NCI-H2171 treated with DMSO at 0.1 percent for 48 hours (cell line): ENCODE measurements at regions not wholly inside any gene's neighbourhood (a gene's known extent, or its start where the extent isn't known, plus 50 kb on each side); places are given as distances from the start of the nearest gene placed in this dataset.

Experiments
- DNase-seq: peaks from one replicate; lab custom pipeline; 2025; lab: John Stamatoyannopoulos, UW

GRCh38 chr3:36269274-36269673 lies 111.0 kb upstream of the STAC start:
- no peak for DNase-seq

GRCh38 chr3:36282766-36283165 lies 97.5 kb upstream of the STAC start:
- no peak for DNase-seq

- no peak for DNase-seq
Observed at GRCh38 chr3:36295296-36295695, 85.0 kb upstream of the STAC start.

GRCh38 chr3:36297195-36297594 lies 83.1 kb upstream of the STAC start:
- no peak for DNase-seq

- DNase-seq: no peak
Observed at GRCh38 chr3:36298188-36298587, 82.1 kb upstream of the STAC start.

GRCh38 chr3:36302158-36302509 lies 78.2 kb upstream of the STAC start:
- no peak for DNase-seq

- DNase-seq: no peak
Observed at GRCh38 chr3:36302626-36303025, 77.7 kb upstream of the STAC start.

- no peak for DNase-seq
Observed at GRCh38 chr3:36303286-36303685, 77.0 kb upstream of the STAC start.

- no peak for DNase-seq
Observed at GRCh38 chr3:36305929-36306520, 74.3 kb upstream of the STAC start.

GRCh38 chr3:36309092-36309491 lies 71.2 kb upstream of the STAC start:
- DNase-seq: no peak

- DNase-seq: peak; percentile 8
Observed at GRCh38 chr3:36312351-36312750, 68.0 kb upstream of the STAC start.

- DNase-seq: no peak
Observed at GRCh38 chr3:36317915-36318314, 62.4 kb upstream of the STAC start.

GRCh38 chr3:36318621-36319200 lies 61.6 kb upstream of the STAC start:
- DNase-seq: no peak

- no peak for DNase-seq
Observed at GRCh38 chr3:36319680-36320079, 60.6 kb upstream of the STAC start.
